HUES48 (cell line): ENCODE measurements at regions not wholly inside any gene's neighbourhood (a gene's known extent, or its start where the extent isn't known, plus 50 kb on each side); places are given as distances from the start of the nearest gene placed in this dataset.

ENCODE experiments used
- H3K27ac ChIP-seq: one replicate; pipeline ENCODE4 v1.7.0; 2013; ENCODE audit warnings: low read depth, low read length, inconsistent platforms
- H3K27me3 ChIP-seq: 2 replicates; pipeline ENCODE4 v1.6.1; 2013; ENCODE audit warnings: mild to moderate bottlenecking, low read length; ENCODE audit not compliant: control insufficient read depth, insufficient read depth
- H3K36me3 ChIP-seq: 2 replicates; pipeline ENCODE4 v1.6.1; 2013; ENCODE audit warnings: low read length; ENCODE audit not compliant: control insufficient read depth, insufficient read depth
- H3K4me1 ChIP-seq: 2 replicates; pipeline ENCODE4 v1.6.1; 2013; ENCODE audit warnings: mild to moderate bottlenecking, low read length; ENCODE audit not compliant: control insufficient read depth, insufficient read depth
- H3K4me3 ChIP-seq: 2 replicates; pipeline ENCODE4 v1.5.1; 2013; ENCODE audit warnings: mild to moderate bottlenecking, low read depth, low read length
- H3K9ac ChIP-seq: 2 replicates; pipeline ENCODE4 v1.6.1; 2013; ENCODE audit warnings: mild to moderate bottlenecking, low read depth, low read length, moderate library complexity
- H3K9me3 ChIP-seq: 2 replicates; pipeline ENCODE4 v1.6.1; 2013; ENCODE audit warnings: low read length; ENCODE audit not compliant: control insufficient read depth, insufficient read depth

DNA sequence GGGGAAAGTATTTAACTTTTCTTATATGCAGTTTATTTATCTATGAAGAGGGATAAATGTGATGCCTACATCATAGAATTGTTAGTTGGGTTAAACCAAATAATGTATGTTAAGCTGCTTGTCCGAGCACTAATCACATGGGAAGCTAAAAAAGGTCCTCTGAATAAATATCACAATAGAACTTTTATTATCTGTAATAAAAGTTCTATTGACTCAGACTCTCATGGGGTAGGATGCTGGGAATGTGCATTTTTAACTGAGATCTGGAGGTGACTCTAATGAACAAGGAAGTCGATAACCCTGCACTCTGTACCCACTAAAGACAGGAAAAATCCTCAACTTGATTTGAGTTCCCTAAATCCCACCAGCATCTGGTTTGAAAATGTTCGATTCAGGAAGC, 205.9 kb upstream of the IL12B start:
- H3K4me1 ChIP-seq: no peaks in the 10 kb centered on the region
- H3K27ac ChIP-seq: no peak overlapping the region
- H3K36me3 ChIP-seq: no peaks in the 10 kb centered on the region
- H3K27me3 ChIP-seq: no peaks in the 10 kb centered on the region
- no peak overlapping the region for H3K9ac ChIP-seq
- H3K9me3 ChIP-seq: peaks cover 7% of the 10 kb centered on the region
- H3K4me3 ChIP-seq: no peak overlapping the region

DNA sequence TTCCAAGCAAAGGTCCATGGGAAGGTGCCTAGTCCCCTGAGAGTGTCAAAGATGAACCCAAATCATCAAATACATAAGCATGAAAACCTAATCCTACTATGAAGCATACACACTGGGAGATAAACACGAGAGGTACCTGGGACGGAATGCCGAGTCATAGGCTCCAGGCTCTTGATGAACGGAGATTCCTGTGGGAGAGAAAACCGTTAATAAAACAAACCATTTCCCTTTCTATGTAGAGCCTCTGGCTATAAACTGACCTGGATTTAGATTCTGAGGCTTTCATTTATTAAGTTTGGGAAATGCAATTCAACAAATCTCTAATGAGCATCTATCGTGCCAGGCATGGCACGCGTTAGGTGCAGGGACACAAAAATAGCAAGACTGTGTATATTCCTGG, 206.4 kb upstream of the IL12B start:
- Histone ChIP-seq H3K27me3 (no peaks in the 10 kb centered on the region), H3K9ac (no peak overlapping the region), H3K27ac (no peak overlapping the region), H3K4me1 (no peaks in the 10 kb centered on the region), H3K4me3 (no peak overlapping the region), H3K9me3 (peaks cover 7% of the 10 kb centered on the region), H3K36me3 (no peaks in the 10 kb centered on the region)

DNA sequence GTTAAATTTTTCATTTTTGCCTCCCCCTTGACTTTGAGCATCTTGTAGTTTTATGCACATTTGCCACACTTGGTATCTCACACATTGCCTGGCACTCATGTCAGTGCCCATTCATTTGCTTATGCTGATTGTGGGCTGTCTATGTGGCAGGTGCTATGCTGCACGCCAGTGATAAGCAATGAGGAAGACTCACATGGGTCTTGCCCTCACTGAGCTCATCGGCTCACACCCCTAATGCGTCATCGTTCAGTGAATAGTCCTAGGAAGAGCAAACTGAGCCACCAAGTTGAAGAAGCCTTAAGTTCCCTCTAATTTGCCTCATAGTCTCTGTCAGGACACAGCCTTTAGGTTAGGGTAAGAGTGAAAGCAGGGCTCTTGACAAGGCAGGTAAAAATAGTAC, 209.4 kb upstream of the IL12B start:
- Histone ChIP-seq H3K9me3 (no peaks in the 10 kb centered on the region), H3K36me3 (no peaks in the 10 kb centered on the region), H3K4me3 (no peak overlapping the region), H3K9ac (no peak overlapping the region), H3K27me3 (no peaks in the 10 kb centered on the region), H3K27ac (no peak overlapping the region), H3K4me1 (no peaks in the 10 kb centered on the region)

DNA sequence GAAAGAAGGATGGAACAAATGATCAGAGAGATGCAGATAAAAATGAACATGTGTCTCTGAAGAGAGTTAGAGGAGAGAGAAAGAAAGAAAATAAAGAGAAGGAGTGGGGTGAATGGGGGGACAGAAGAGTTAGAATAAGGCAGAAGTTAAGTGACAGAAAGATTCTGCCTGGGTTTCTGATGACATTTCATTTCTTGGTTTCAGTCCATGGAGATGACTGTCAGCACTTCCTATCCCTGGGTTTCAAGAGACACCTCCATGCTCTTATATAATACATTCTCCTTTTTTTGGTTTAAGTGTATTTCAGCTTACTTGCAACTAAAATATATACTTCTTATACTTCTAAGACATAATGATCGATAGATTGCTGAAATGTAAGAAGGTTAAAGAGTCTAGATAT, 213.0 kb upstream of the IL12B start:
- Histone ChIP-seq H3K4me1 (no peaks in the 10 kb centered on the region), H3K36me3 (no peaks in the 10 kb centered on the region), H3K27ac (no peak overlapping the region), H3K9ac (no peak overlapping the region), H3K4me3 (no peak overlapping the region), H3K9me3 (no peaks in the 10 kb centered on the region; the same call in 1 of the 2 replicates), H3K27me3 (no peaks in the 10 kb centered on the region)

DNA sequence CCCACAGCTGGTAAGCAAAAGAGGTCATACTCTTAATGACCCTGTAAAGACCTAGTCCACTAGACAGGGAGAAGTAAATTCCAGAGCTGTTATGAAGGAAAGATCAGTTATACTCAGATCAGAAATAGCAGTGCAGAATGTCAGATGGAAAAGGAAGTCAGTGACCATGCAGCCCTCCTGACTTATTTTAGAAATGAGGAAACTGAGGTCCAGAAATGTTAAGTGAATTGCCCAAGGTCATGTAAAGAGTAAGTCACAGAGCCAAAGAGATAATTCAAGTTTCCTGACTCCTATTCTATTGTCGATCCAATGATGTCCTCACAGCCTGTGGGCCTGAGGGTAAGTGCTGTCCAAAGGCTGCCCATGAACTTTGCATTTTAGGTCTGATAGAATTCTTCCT, 214.9 kb upstream of the IL12B start:
- no peaks in the 10 kb centered on the region; the same call in 1 of the 2 replicates for H3K9me3 ChIP-seq
- H3K4me1 ChIP-seq: no peaks in the 10 kb centered on the region
- H3K27me3 ChIP-seq: no peaks in the 10 kb centered on the region

DNA sequence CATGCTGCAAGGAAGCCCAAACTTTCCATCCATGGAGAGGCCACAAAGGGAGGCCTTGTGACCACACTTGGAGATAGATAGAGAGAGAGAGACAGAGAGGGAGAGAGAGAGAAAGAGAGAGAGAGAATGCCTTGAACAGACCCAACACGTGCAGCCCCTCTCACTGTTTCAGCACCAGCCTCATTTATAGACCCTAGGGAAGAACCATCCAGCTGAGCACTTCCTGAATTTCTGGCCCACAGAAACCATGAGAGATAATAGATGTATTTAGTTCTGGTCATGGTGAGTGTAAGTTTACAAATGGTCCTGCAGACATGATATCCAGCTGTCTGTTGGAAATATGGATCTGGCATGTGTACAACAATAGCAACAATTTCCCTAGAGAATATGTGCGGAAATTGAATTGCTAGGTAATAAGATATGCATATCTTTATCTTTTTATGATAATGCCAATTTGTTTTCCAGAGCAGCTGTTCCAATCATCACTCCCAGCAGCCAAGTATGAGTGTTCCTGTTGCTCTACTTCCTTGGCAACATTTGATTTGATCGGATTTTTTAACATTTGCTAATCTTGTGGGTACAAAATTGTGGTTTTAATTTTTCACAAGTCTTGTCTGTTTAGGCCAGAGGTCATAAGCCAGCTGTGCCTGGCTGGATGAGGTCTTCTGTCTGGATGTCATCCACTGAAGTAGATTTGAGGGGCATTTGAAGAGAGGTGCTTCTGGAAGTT, 217.3 kb upstream of the IL12B start:
- Histone ChIP-seq H3K27ac (no peak overlapping the region), H3K4me1 (no peaks in the 10 kb centered on the region), H3K36me3 (no peaks in the 10 kb centered on the region), H3K9ac (no peak overlapping the region), H3K4me3 (no peak overlapping the region), H3K9me3 (no peaks in the 10 kb centered on the region; the same call in 1 of the 2 replicates), H3K27me3 (no peaks in the 10 kb centered on the region)

More for the DNA sequence above, 214.9 kb upstream of the IL12B start:
- no peak overlapping the region for H3K4me3 ChIP-seq
- H3K9ac ChIP-seq: no peak overlapping the region
- H3K36me3 ChIP-seq: no peaks in the 10 kb centered on the region
- no peak overlapping the region for H3K27ac ChIP-seq

DNA sequence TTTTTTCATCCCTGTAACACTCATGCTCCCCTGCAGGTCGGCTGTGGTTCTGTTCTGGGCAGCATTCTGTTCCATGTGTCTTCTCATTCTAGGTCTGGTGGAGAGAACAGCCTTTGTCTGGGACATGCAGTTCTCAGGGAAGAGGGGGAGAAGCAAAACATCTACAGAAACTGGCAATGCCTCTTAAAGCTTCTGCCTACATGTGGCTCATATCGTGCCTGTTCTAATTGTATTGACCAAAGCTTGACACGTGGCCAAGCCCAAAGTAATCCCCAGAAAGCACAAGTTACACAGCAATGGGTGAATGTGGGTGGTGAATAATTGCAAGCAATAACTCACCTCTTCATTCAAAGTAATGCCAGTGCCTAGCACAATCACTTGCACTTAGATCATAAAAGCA, 218.2 kb upstream of the IL12B start:
- Histone ChIP-seq H3K9me3 (no peaks in the 10 kb centered on the region; the same call in 1 of the 2 replicates), H3K27ac (no peak overlapping the region), H3K4me3 (no peak overlapping the region), H3K9ac (no peak overlapping the region), H3K36me3 (no peaks in the 10 kb centered on the region), H3K27me3 (no peaks in the 10 kb centered on the region), H3K4me1 (no peaks in the 10 kb centered on the region)

DNA sequence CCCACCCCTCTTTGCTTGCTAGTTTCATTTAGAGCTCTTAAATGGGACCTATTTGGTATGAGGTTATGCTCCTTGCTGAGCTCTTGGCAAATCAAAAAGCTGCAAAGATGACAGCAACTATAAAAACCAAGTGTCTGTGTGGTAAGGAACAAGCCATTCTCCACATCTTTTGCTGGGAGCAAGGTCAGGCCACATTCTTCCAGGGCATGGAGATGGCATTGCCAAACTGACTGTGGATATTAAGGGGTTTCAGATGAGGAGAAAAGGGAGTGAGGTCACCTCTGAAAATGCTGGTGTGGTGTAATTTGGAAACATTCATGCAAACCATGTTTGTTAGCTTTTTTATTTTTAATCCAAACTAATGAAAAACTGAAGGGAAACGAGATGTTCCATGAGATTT, 218.8 kb upstream of the IL12B start:
- Histone ChIP-seq H3K27ac (no peak overlapping the region), H3K36me3 (no peaks in the 10 kb centered on the region), H3K9ac (no peak overlapping the region), H3K9me3 (no peaks in the 10 kb centered on the region; the same call in 1 of the 2 replicates), H3K4me3 (no peak overlapping the region), H3K27me3 (no peaks in the 10 kb centered on the region), H3K4me1 (no peaks in the 10 kb centered on the region)

DNA sequence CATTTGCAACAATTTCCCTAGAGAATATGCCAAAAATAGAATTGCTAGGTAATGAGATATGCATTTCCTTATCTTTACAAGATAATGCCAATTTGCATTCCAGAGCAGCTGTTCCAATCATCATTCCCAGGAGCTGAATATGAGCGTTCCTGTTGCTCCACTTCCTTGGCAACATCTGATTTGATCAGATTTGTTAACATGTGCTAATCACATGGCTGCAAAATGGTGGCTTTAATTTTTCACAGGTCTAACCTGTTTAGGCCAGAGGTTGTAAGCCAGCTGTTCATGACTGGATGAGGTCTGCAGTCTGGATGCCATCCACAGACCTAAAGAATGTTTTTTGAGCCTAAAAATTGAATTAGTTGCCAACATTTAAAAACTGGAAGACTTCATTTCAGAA, 220.7 kb upstream of the IL12B start:
- Histone ChIP-seq H3K27ac (no peak overlapping the region), H3K36me3 (no peaks in the 10 kb centered on the region), H3K4me1 (no peaks in the 10 kb centered on the region), H3K9ac (no peak overlapping the region), H3K9me3 (no peaks in the 10 kb centered on the region; the same call in 1 of the 2 replicates), H3K4me3 (no peak overlapping the region), H3K27me3 (no peaks in the 10 kb centered on the region)

DNA sequence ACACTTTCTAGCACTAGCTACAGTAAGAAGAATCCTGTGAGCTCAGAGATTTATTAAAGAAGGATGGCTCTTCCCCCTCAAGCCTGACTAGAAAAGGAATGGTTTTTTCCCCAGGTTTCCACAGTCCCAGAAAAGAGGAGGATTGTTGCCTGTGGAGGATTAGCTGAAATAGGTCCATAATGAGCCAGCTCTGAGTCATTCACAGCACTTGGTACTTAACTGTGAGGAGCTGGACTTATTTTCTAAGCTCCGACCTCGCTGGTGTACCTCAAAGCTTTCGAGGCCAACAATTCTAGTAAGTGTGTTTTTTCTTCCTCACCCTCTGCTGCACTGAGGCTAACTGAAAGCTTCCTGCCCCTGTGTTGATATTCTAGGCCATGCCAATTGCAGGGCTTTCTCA, 222.5 kb upstream of the IL12B start:
- Histone ChIP-seq H3K4me1 (no peaks in the 10 kb centered on the region), H3K27me3 (no peaks in the 10 kb centered on the region), H3K9me3 (no peaks in the 10 kb centered on the region; the same call in 1 of the 2 replicates), H3K27ac (no peak overlapping the region), H3K9ac (no peak overlapping the region), H3K4me3 (no peak overlapping the region), H3K36me3 (no peaks in the 10 kb centered on the region)

DNA sequence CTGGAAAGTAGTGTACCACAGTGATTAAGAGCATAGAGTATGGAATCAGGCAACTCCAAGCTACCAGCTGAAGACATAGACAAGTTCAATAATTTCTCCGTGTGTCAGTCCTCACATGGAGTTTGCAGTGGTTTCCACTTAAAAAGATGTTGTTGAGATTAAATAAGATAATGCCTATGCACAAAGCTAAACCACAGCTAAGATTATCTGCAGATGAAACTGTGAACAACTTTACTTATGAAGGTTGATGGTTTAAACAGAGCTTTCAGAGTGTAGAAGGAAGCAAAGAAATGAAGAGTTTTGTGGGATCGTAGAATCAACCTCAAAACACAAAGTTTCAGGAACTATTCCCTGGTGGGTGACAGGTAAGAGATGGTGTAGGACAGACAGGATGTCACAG, 223.5 kb upstream of the IL12B start:
- Histone ChIP-seq H3K4me1 (no peaks in the 10 kb centered on the region), H3K36me3 (no peaks in the 10 kb centered on the region), H3K27ac (no peak overlapping the region), H3K4me3 (no peak overlapping the region), H3K27me3 (no peaks in the 10 kb centered on the region), H3K9me3 (no peaks in the 10 kb centered on the region; the same call in 1 of the 2 replicates), H3K9ac (no peak overlapping the region)
